Duodenal mucosa (tissue), 2 donors: ENCODE measurements at regions not wholly inside any gene's neighbourhood (a gene's known extent, or its start where the extent isn't known, plus 50 kb on each side); places are given as distances from the start of the nearest gene placed in this dataset.

Source experiments
- H3K27ac ChIP-seq: one replicate; pipeline ENCODE4 v1.7.0; 2013; ENCODE audit warnings: low read depth, low read length
- H3K27me3 ChIP-seq, 2 donors: one replicate each; pipeline ENCODE4 v1.7.0; 2013; ENCODE audit warnings: low read length in 2 of 2, control low read depth in 1 of 2; ENCODE audit not compliant: insufficient read depth in 2 of 2, control insufficient read depth in 1 of 2
- H3K36me3 ChIP-seq, 2 donors: one replicate each; pipeline ENCODE4 v1.7.0; 2013; ENCODE audit warnings: low read length in 2 of 2, control low read depth in 1 of 2; ENCODE audit not compliant: insufficient read depth in 2 of 2, control insufficient read depth in 1 of 2
- H3K4me1 ChIP-seq, 2 donors: one replicate each; pipeline ENCODE4 v1.7.0; 2013; ENCODE audit warnings: low read length in 2 of 2, control low read depth in 1 of 2; ENCODE audit not compliant: insufficient read depth in 2 of 2, control insufficient read depth in 1 of 2
- H3K4me3 ChIP-seq, 2 donors: one replicate each; pipeline ENCODE4 v1.7.0; 2013; ENCODE audit warnings: low read length in 2 of 2, low read depth in 1 of 2
- H3K9ac ChIP-seq, 2 donors: one replicate each; pipeline ENCODE4 v1.7.0; 2013; ENCODE audit warnings: low read length in 2 of 2, low read depth in 1 of 2
- H3K9me3 ChIP-seq, 2 donors: one replicate each; pipeline ENCODE4 v1.7.0; 2013; ENCODE audit warnings: low read length in 2 of 2, control low read depth in 1 of 2; ENCODE audit not compliant: control insufficient read depth in 1 of 2

DNA sequence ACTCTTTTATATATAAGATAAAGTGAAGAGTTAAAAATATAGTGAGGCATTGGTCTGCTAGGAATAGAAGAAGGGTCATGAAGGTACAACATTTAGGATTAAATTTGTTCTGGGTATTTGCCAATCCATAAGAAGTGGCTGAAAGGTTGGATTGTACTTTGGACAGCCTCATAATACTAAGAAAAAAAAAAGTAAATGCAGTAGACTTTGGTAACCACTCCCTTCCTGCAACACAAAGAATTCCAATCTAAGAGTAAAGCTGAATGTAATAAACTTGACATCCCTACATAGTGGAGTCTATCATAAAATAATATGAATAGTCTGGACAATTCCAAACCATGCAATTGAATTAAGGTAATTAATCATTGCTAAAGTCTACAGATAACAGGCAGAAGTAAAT is 2294.4 kb downstream of the LRRC4C start:
- Histone ChIP-seq H3K9me3 (no peaks in the 10 kb centered on the region), H3K4me3 (no peak overlapping the region), H3K4me1 (no peaks in the 10 kb centered on the region), H3K9ac (no peak overlapping the region), H3K27ac (no peak overlapping the region), H3K27me3 (no peaks in the 10 kb centered on the region), H3K36me3 (no peaks in the 10 kb centered on the region)

DNA sequence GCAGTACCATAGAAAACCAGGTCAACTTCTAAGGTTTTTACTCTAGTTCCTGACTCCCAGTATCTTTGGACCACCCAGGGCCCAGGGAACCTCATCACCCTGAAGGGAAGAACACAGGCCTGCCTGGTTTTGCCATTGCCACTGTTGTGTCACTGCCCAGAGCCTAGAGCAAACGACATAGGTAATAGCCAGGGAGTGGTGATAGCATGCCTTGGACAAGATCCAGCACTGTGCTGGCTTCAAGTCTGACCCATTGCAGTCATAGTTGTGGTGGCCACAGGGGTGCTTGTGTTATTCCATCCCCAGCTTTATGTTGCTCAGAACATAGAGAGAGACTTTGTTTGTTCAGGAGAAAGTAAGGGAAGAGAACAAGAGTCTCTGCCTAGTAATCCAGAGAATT is 2310.2 kb downstream of the LRRC4C start:
- Histone ChIP-seq H3K9ac (no peak overlapping the region), H3K27me3 (no peaks in the 10 kb centered on the region), H3K4me3 (no peak overlapping the region), H3K27ac (no peak overlapping the region), H3K9me3 (peaks cover 0 to 4% of the 10 kb centered on the region in 2 donors), H3K36me3 (no peaks in the 10 kb centered on the region), H3K4me1 (no peaks in the 10 kb centered on the region)

DNA sequence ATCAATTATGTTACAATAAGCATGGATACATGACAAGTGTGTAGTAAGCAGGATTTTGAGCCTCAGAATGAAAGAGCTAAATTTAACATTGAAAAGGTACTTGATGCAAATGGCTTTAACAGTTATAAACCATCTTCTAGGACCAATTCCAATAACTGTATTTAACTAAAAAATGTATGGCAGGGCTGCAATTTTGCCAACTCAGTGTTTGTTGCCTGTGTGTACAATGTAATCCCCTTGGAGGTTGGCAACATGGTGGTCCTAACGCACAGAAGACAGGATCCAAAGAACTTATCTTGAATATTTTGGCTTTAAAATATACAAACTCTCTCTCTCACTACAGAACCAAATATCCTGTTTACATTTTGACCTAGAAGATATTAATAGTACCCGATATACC is 2314.1 kb downstream of the LRRC4C start:
- Histone ChIP-seq H3K27me3 (no peaks in the 10 kb centered on the region), H3K4me3 (no peak overlapping the region), H3K36me3 (no peaks in the 10 kb centered on the region), H3K4me1 (no peaks in the 10 kb centered on the region), H3K9ac (no peak overlapping the region), H3K27ac (no peak overlapping the region), H3K9me3 (peaks cover 0 to 4% of the 10 kb centered on the region in 2 donors)

DNA sequence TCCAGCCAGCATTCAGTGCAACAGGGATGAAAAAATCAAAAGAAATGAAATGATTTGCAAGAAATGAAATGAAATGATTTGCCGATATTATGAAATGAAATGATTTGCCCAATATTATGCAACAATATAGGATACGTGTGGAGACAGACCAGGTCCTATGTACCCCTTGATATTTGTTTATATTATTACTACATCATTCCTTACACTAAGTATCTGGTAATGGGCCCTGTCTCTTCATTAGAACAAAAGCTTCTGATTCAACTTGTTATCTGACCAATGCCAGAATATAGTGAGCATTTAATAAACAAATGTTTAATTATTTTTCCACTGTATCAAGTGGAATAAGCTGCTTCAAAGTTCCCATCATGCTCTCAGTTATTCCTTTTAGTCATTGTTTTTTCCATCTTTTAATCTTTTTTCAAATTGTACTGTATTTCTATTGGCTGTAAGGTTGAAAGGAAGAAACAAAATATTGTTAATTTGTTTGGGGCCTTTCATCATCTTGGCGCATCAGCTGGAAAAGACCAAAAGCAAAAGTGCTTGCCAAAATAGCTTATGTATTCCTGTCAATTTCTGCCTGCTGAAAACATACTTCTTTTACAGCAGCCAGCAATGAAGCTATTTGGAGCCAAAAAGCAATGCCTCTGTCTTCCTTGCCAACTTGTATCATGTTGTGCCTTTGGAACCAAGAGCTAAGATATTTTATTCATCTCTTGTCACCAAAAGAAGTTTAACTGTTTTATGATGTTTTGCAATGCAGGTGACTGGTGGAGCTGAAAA is 2314.9 kb downstream of the LRRC4C start:
- peaks cover 0 to 4% of the 10 kb centered on the region in 2 donors for H3K9me3 ChIP-seq
- no peak overlapping the region for H3K27ac ChIP-seq
- no peaks in the 10 kb centered on the region for H3K4me1 ChIP-seq
- H3K4me3 ChIP-seq: no peak overlapping the region
- no peaks in the 10 kb centered on the region for H3K36me3 ChIP-seq
- H3K27me3 ChIP-seq: no peaks in the 10 kb centered on the region
- no peak overlapping the region for H3K9ac ChIP-seq

DNA sequence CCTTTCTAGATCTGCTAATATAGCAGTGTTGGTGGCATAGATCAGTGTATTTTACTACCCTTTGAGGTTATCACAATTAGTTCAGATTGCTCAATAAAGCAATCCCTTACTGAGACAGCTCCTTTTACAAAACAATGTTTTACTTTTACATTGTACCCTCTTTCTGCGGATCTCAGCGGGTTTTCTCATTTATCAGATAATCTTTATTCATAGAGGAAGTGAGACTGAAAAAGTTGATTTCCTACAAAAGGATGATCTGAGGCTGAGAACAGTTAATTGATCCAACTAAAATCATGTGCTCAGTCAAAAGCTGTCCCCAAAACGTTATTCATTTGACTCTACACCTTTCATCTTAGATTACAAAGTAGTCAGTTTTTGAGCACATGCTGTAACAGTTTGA is 2319.9 kb downstream of the LRRC4C start:
- no peaks in the 10 kb centered on the region for H3K27me3 ChIP-seq
- H3K4me1 ChIP-seq: no peaks in the 10 kb centered on the region
- no peaks in the 10 kb centered on the region for H3K36me3 ChIP-seq
- H3K9me3 ChIP-seq: no peaks in the 10 kb centered on the region
- no peak overlapping the region for H3K27ac ChIP-seq
- H3K4me3 ChIP-seq: no peak overlapping the region
- H3K9ac ChIP-seq: no peak overlapping the region

DNA sequence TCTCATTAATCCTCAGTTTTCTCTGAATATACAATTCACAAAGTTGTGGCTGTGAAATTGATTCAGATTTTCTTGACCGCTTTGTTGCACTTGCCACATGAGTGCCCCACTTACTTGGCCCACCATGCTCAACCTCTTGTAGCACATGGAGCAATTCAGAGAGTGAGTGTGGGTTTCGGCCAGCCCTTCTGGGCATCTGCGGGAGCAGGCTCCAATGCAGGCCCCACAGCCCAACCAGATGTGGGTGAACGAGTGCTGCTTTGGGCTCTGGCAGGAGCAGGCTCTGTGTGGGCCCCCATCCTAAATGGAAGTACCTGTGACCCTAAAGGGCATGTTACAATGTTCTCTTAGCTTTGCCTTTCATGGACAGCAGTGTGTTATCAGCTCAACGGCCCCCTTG is 2338.6 kb downstream of the LRRC4C start:
- Histone ChIP-seq H3K27ac (no peak overlapping the region), H3K36me3 (no peaks in the 10 kb centered on the region), H3K9me3 (no peaks in the 10 kb centered on the region), H3K27me3 (no peaks in the 10 kb centered on the region), H3K4me3 (no peak overlapping the region), H3K4me1 (no peaks in the 10 kb centered on the region), H3K9ac (no peak overlapping the region)

DNA sequence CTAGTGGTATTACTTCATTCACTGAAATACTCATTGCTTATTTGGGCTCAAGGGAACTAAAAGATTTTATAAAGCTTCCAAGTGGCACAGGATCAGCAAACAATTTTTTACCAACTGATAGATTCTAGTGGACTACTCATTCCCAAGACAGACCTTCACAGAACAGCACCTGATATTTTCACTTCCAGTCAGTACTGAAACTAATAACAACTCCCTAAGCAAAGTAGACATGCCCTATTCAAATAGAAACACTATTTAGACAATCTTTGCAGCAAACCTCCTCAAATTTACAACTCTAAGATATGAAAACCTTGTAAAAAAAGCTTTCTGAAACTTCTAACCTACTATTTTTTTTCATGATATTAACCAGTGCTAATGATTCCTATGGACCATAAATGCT is 2345.8 kb downstream of the LRRC4C start:
- H3K27me3 ChIP-seq: no peaks in the 10 kb centered on the region
- H3K9me3 ChIP-seq: no peaks in the 10 kb centered on the region
- H3K27ac ChIP-seq: no peak overlapping the region
- no peaks in the 10 kb centered on the region for H3K4me1 ChIP-seq
- H3K36me3 ChIP-seq: no peaks in the 10 kb centered on the region
- no peak overlapping the region for H3K4me3 ChIP-seq
- no peak overlapping the region for H3K9ac ChIP-seq

DNA sequence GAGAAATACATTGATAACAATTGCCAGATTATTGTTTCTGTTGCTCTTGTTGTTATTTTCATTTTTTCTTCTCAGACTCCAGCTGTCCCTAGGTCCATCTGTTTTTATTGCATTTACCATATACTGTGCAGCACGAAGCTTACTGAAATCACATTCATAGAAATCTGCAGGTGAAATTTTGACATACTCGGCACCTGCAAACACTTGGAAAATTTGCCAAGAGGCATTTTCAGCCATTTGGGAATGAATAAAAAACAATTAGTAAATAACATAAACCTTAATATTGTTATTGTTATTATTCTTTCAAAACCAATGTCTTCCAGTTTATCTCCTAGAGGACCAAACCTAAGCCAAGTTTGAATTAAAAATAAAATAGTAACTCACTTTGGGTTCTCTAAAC is 2357.2 kb downstream of the LRRC4C start:
- H3K4me1 ChIP-seq: no peaks in the 10 kb centered on the region
- peaks cover 0 to 4% of the 10 kb centered on the region in 2 donors for H3K9me3 ChIP-seq
- no peaks in the 10 kb centered on the region for H3K27me3 ChIP-seq
- no peak overlapping the region for H3K27ac ChIP-seq
- no peak overlapping the region for H3K9ac ChIP-seq
- no peaks in the 10 kb centered on the region for H3K36me3 ChIP-seq
- no peak overlapping the region for H3K4me3 ChIP-seq

DNA sequence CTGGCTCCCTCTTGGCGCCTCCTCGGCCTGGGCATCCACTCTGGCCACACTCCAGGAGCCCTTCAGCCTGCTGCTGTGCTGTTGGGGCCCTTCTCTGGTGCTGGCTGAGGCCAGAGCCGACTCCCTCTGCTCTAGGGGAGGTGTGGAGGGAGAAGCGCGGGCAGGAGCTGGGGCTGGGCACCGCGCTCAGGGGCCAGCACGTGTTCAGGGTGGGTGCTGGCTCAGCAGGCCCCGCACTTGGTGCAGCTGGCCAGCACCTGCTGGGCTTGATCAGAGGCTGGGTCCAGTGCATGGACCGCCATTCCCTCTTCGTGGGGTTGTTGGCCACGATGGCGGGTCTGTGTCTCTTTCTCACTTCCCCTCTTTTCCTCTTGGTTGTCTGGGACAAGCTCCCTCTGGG is 2381.0 kb downstream of the LRRC4C start:
- no peaks in the 10 kb centered on the region for H3K4me1 ChIP-seq
- no peaks in the 10 kb centered on the region for H3K27me3 ChIP-seq
- no peak overlapping the region for H3K9ac ChIP-seq
- H3K27ac ChIP-seq: no peak overlapping the region
- no peaks in the 10 kb centered on the region for H3K36me3 ChIP-seq
- H3K4me3 ChIP-seq: no peak overlapping the region
- H3K9me3 ChIP-seq: no peaks in the 10 kb centered on the region

DNA sequence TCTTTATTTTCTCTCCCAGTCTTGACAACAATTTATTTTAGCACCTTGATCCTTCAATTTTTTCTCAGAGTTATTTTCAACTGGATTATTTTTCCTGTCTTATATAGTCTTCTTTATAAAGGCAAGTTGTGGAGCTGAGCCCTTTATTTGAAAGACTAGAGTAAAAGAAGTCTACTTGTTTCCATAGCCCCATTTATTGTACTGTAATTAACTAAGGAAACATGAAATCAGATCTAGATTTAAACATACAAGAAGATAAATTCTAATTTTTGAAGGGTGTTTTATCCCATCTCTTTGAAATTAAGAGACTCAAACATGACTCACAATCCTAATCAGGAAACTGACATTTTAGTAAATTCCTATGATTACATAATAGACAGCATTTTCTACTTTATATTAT is 2421.8 kb downstream of the LRRC4C start:
- Histone ChIP-seq H3K9me3 (no peaks in the 10 kb centered on the region), H3K27ac (no peak overlapping the region), H3K4me3 (no peak overlapping the region), H3K27me3 (no peaks in the 10 kb centered on the region), H3K36me3 (no peaks in the 10 kb centered on the region), H3K9ac (no peak overlapping the region), H3K4me1 (no peaks in the 10 kb centered on the region)
